ENCODE measurements at regions not wholly inside any gene's neighbourhood (a gene's known extent, or its start where the extent isn't known, plus 50 kb on each side); places are given as distances from the start of the nearest gene placed in this dataset.

GRCh38 chr19:32233091-32233490, 112.3 kb upstream of the ZNF507 start:
- no peak for ATAC-seq (ENCODE audit: low FRiP score in 2 of 2)
- no peak for DNase-seq
- Histone ChIP-seq H3K27ac (no peak overlapping the region), H3K9me3 (no peaks in the 10 kb centered on the region), H3K4me1 (no peaks in the 10 kb centered on the region), H3K36me3 (no peaks in the 10 kb centered on the region), H3K4me3 (no peak overlapping the region), H3K27me3 (no peaks in the 10 kb centered on the region)
- WGBS, 2 donors = 46 to 50% methylated on average over 4 to 6 of the region's 6 CpGs
- TF ChIP-seq POLR2A (IDR thresholded peaks at IDR 0.05) (no peak), CTCF (IDR thresholded peaks at IDR 0.05) (no peak), EP300 (IDR thresholded peaks at IDR 0.05) (no peak), POLR2AphosphoS5 (IDR thresholded peaks at IDR 0.05) (no peak)

GRCh38 chr19:32233885-32234284, 111.5 kb upstream of the ZNF507 start:
- Histone ChIP-seq H3K4me3 (no peak overlapping the region), H3K36me3 (no peaks in the 10 kb centered on the region), H3K9me3 (no peaks in the 10 kb centered on the region), H3K27me3 (no peaks in the 10 kb centered on the region), H3K27ac (no peak overlapping the region), H3K4me1 (no peaks in the 10 kb centered on the region)
- TF ChIP-seq CTCF (IDR thresholded peaks at IDR 0.05) (no peak), POLR2AphosphoS5 (IDR thresholded peaks at IDR 0.05) (no peak), POLR2A (IDR thresholded peaks at IDR 0.05) (no peak), EP300 (IDR thresholded peaks at IDR 0.05) (no peak)
- no peak for DNase-seq
- 85 to 86% methylated on average over 4 of the region's 4 CpGs for WGBS, 2 donors
- no peak for ATAC-seq (ENCODE audit: low FRiP score in 2 of 2)

GRCh38 chr19:32234663-32235217, 110.7 kb upstream of the ZNF507 start:
- Histone ChIP-seq H3K27ac (no peak overlapping the region), H3K4me1 (no peaks in the 10 kb centered on the region), H3K27me3 (no peaks in the 10 kb centered on the region), H3K36me3 (no peaks in the 10 kb centered on the region), H3K4me3 (no peak overlapping the region), H3K9me3 (no peaks in the 10 kb centered on the region)
- 80 to 84% methylated on average over 3 of the region's 3 CpGs for WGBS, 2 donors
- DNase-seq (no peak), ATAC-seq (ENCODE audit: low FRiP score in 2 of 2) (no peak)
- TF ChIP-seq POLR2A (IDR thresholded peaks at IDR 0.05) = no peak
- no peak for TF ChIP-seq POLR2AphosphoS5 (IDR thresholded peaks at IDR 0.05)
- TF ChIP-seq EP300 (IDR thresholded peaks at IDR 0.05) = no peak
- TF ChIP-seq CTCF (IDR thresholded peaks at IDR 0.05) = no peak

GRCh38 chr19:32238076-32238475, 107.3 kb upstream of the ZNF507 start:
- Histone ChIP-seq H3K36me3 (no peaks in the 10 kb centered on the region), H3K27me3 (no peaks in the 10 kb centered on the region), H3K27ac (no peak overlapping the region), H3K4me3 (no peak overlapping the region), H3K4me1 (no peaks in the 10 kb centered on the region), H3K9me3 (no peaks in the 10 kb centered on the region)
- DNase-seq = no peak
- 27 to 67% methylated on average over 1 of the region's 1 CpG for WGBS, 2 donors
- TF ChIP-seq EP300 (IDR thresholded peaks at IDR 0.05) = no peak
- TF ChIP-seq CTCF (IDR thresholded peaks at IDR 0.05) = no peak
- TF ChIP-seq POLR2A (IDR thresholded peaks at IDR 0.05) = no peak
- no peak for TF ChIP-seq POLR2AphosphoS5 (IDR thresholded peaks at IDR 0.05)
- no peak for ATAC-seq (ENCODE audit: low FRiP score in 2 of 2)

- 95 to 97% methylated on average over 5 to 7 of the region's 7 CpGs for WGBS, 2 donors
- H3K4me1 ChIP-seq = no peaks in the 10 kb centered on the region
- ATAC-seq (ENCODE audit: low FRiP score in 2 of 2) (no peak), DNase-seq (no peak)
- TF ChIP-seq POLR2AphosphoS5 (IDR thresholded peaks at IDR 0.05) (no peak), EP300 (IDR thresholded peaks at IDR 0.05) (no peak), POLR2A (IDR thresholded peaks at IDR 0.05) (no peak), CTCF (IDR thresholded peaks at IDR 0.05) (no peak)
- no peak overlapping the region for H3K4me3 ChIP-seq
- no peak overlapping the region for H3K27ac ChIP-seq
- no peaks in the 10 kb centered on the region for H3K27me3 ChIP-seq
- H3K9me3 ChIP-seq = no peaks in the 10 kb centered on the region
- H3K36me3 ChIP-seq = no peaks in the 10 kb centered on the region
These were observed 105.1 kb upstream of the ZNF507 start for GRCh38 chr19:32240316-32240715.

Measured in upper lobe of left lung (tissue), 6 donors.